Lung (tissue), 9 donors: ENCODE measurements at regions not wholly inside any gene's neighbourhood (a gene's known extent, or its start where the extent isn't known, plus 50 kb on each side); places are given as distances from the start of the nearest gene placed in this dataset.
"Not testable (repeated sequence)": the region's sequence is repeated elsewhere in the genome, so short reads cannot be mapped to it uniquely, and the experiment has no call there.

Experiments
- ATAC-seq: fragments of 200-7000 bp; cut with Tn5 transposase; one replicate; pipeline ENCODE4 v1.9.1; 2020; ENCODE audit warnings: moderate number of reproducible peaks; ENCODE audit not compliant: insufficient read depth, low FRiP score
- DNase-seq, 3 donors: peaks; one replicate each; pipeline ENCODE4 v3.0.0-alpha.2; 2013 to 2017
- H3K27ac ChIP-seq, 2 donors: one replicate each; pipeline ENCODE4 v1.5.1; 2013; ENCODE audit warnings: mild to moderate bottlenecking in 2 of 2, moderate library complexity in 2 of 2, control low read depth in 1 of 2, inconsistent platforms in 1 of 2, low read depth in 1 of 2, low read length in 1 of 2
- H3K27me3 ChIP-seq, 3 donors: one replicate each; pipeline ENCODE4 v1.5.1; 2013; ENCODE audit warnings: low read length in 2 of 3; ENCODE audit not compliant: control insufficient read depth in 3 of 3, insufficient read depth in 3 of 3
- H3K36me3 ChIP-seq, 4 donors: one replicate each; pipeline ENCODE4 v1.5.1; 2013; ENCODE audit warnings: low read length in 4 of 4, mild to moderate bottlenecking in 1 of 4, moderate library complexity in 1 of 4; ENCODE audit not compliant: control insufficient read depth in 4 of 4, insufficient read depth in 4 of 4
- H3K4me1 ChIP-seq, 5 donors: one replicate each; pipeline ENCODE4 v1.5.1; 2013; ENCODE audit warnings: low read length in 5 of 5, mild to moderate bottlenecking in 2 of 5, moderate library complexity in 1 of 5; ENCODE audit not compliant: control insufficient read depth in 5 of 5, insufficient read depth in 5 of 5
- H3K4me3 ChIP-seq: one replicate; pipeline ENCODE4 v1.5.1; 2013; ENCODE audit warnings: mild to moderate bottlenecking, control low read depth, moderate library complexity
- H3K9ac ChIP-seq, 2 donors: one replicate each; pipeline ENCODE4 v1.5.1; 2013; ENCODE audit warnings: low read length in 2 of 2, control low read depth in 1 of 2; ENCODE audit not compliant: insufficient read depth in 1 of 2
- H3K9me3 ChIP-seq, 4 donors: one replicate each; pipeline ENCODE4 v1.5.1; 2013; ENCODE audit warnings: low read length in 3 of 4, mild to moderate bottlenecking in 1 of 4, moderate library complexity in 1 of 4; ENCODE audit not compliant: control insufficient read depth in 4 of 4, insufficient read depth in 3 of 4
- WGBS, 2 donors: extraction: QIAGEN DNeasy Blood & Tissue Kit; methylation state at CpG; one replicate each; pipeline ENCODE4 v1.1.7; 2013; 5-methylcytosine and 5-hydroxymethylcytosine counted together
- donor health status: Bipolar disorder and iron deficiency.
- donor health status: healthy.
- donor health status: DM: yes; HTN: yes; CAD: no.

- 77 to 85% methylated on average over 16 of the region's 16 CpGs for whole genome bisulfite sequencing, 2 donors
- peaks cover 0 to 16% (median 3%) of the 10 kb centered on the region in 4 donors for H3K36me3 ChIP-seq
- not testable (repeated sequence) for H3K27me3 ChIP-seq, H3K4me1 ChIP-seq, H3K4me3 ChIP-seq, DNase-seq, H3K27ac ChIP-seq, H3K9ac ChIP-seq, ATAC-seq, H3K9me3 ChIP-seq
Observed at GRCh38 chr3:195983880-195984279, 75.5 kb upstream of the TNK2 start.

- H3K4me3 ChIP-seq, DNase-seq, ATAC-seq, H3K9ac ChIP-seq, H3K27me3 ChIP-seq, H3K9me3 ChIP-seq, H3K4me1 ChIP-seq, H3K27ac ChIP-seq: not testable (repeated sequence)
- H3K36me3 ChIP-seq: peaks cover 0 to 16% (median 3%) of the 10 kb centered on the region in 4 donors
- WGBS, 2 donors: 97 to 98% methylated on average over 17 of the region's 17 CpGs
Observed at GRCh38 chr3:195982754-195983153, 74.4 kb upstream of the TNK2 start.

GRCh38 chr3:195981778-195982177 lies 73.4 kb upstream of the TNK2 start:
- not testable (repeated sequence) for H3K9me3 ChIP-seq, H3K4me1 ChIP-seq, DNase-seq, H3K27me3 ChIP-seq, H3K9ac ChIP-seq, ATAC-seq, H3K27ac ChIP-seq, H3K4me3 ChIP-seq
- 79 to 86% methylated on average over 7 of the region's 7 CpGs for WGBS, 2 donors
- H3K36me3 ChIP-seq: peaks cover 0 to 16% (median 3%) of the 10 kb centered on the region in 4 donors

- ATAC-seq: not testable (repeated sequence)
Observed at GRCh38 chr3:195979877-195980276, 71.5 kb upstream of the TNK2 start.

GRCh38 chr3:195978585-195978984 lies 70.2 kb upstream of the TNK2 start:
- H3K4me1 ChIP-seq, H3K27ac ChIP-seq, H3K9me3 ChIP-seq, H3K4me3 ChIP-seq, H3K9ac ChIP-seq, DNase-seq, ATAC-seq, H3K27me3 ChIP-seq: not testable (repeated sequence)
- WGBS, 2 donors: 85 to 96% methylated on average over 2 to 6 of the region's 11 CpGs
- peaks cover 0 to 21% (median 3%) of the 10 kb centered on the region in 4 donors for H3K36me3 ChIP-seq

More at GRCh38 chr3:195979877-195980276, 71.5 kb upstream of the TNK2 start:
- H3K9ac ChIP-seq, H3K4me1 ChIP-seq, H3K4me3 ChIP-seq, H3K9me3 ChIP-seq, H3K27ac ChIP-seq, H3K27me3 ChIP-seq, DNase-seq: not testable (repeated sequence)
- H3K36me3 ChIP-seq: peaks cover 0 to 19% (median 3%) of the 10 kb centered on the region in 4 donors
- WGBS, 2 donors: 96 to 97% methylated on average over 10 of the region's 10 CpGs

GRCh38 chr3:195976876-195977275 lies 68.5 kb upstream of the TNK2 start:
- H3K9ac ChIP-seq, DNase-seq, H3K9me3 ChIP-seq, H3K27me3 ChIP-seq, ATAC-seq, H3K4me1 ChIP-seq, H3K27ac ChIP-seq, H3K4me3 ChIP-seq: not testable (repeated sequence)
- 92 to 95% methylated on average over 8 to 9 of the region's 19 CpGs for WGBS, 2 donors
- H3K36me3 ChIP-seq: peaks cover 0 to 18% (median under 1%) of the 10 kb centered on the region in 4 donors

- not testable (repeated sequence) for H3K27me3 ChIP-seq, H3K27ac ChIP-seq, H3K4me3 ChIP-seq, DNase-seq, H3K9me3 ChIP-seq, H3K9ac ChIP-seq, ATAC-seq, H3K4me1 ChIP-seq
- H3K36me3 ChIP-seq: peaks cover 0 to 21% (median 7%) of the 10 kb centered on the region in 4 donors
- 93 to 96% methylated on average over 12 to 13 of the region's 13 CpGs for WGBS, 2 donors
Observed at GRCh38 chr3:195974281-195974680, 65.9 kb upstream of the TNK2 start.

GRCh38 chr3:195970873-195971272 lies 62.5 kb upstream of the TNK2 start:
- not testable (repeated sequence) for H3K4me3 ChIP-seq
- peaks cover 0 to 22% (median 7%) of the 10 kb centered on the region in 4 donors for H3K36me3 ChIP-seq

More at GRCh38 chr3:195970873-195971272, 62.5 kb upstream of the TNK2 start:
- H3K9ac ChIP-seq, H3K4me1 ChIP-seq, H3K27me3 ChIP-seq, DNase-seq, ATAC-seq, H3K9me3 ChIP-seq, H3K27ac ChIP-seq: not testable (repeated sequence)
- 95 to 96% methylated on average over 9 of the region's 9 CpGs for WGBS, 2 donors
